H9 (cell line): ENCODE measurements at regions not wholly inside any gene's neighbourhood (a gene's known extent, or its start where the extent isn't known, plus 50 kb on each side); places are given as distances from the start of the nearest gene placed in this dataset.

ENCODE experiments used
- DNase-seq: peaks from one replicate; pipeline ENCODE4 v3.0.0-alpha.2; 2017
- H2AFZ ChIP-seq: one replicate; pipeline ENCODE4 v1.6.1; 2013; ENCODE audit warnings: mild to moderate bottlenecking, low read length, control low read depth, moderate library complexity
- H2AK5ac ChIP-seq: 2 replicates; pipeline ENCODE4 v1.6.1; 2013; ENCODE audit warnings: low read length, control low read depth, mixed read lengths; ENCODE audit not compliant: insufficient read length
- H2BK120ac ChIP-seq: one replicate; pipeline ENCODE4 v1.6.1; 2013; ENCODE audit warnings: low read depth, mild to moderate bottlenecking, low read length, control low read depth, inconsistent platforms; ENCODE audit not compliant: poor library complexity, severe bottlenecking
- H2BK12ac ChIP-seq: 2 replicates; pipeline ENCODE4 v1.6.1; 2013; ENCODE audit warnings: low read length, control low read depth, mixed read lengths, low read depth; ENCODE audit not compliant: insufficient read length
- H2BK15ac ChIP-seq: 2 replicates; pipeline ENCODE4 v1.6.1; 2013; ENCODE audit warnings: low read depth, low read length, control low read depth
- H2BK20ac ChIP-seq: one replicate; pipeline ENCODE4 v1.6.1; 2013; ENCODE audit warnings: low read depth, mild to moderate bottlenecking, low read length, control low read depth, inconsistent platforms; ENCODE audit not compliant: poor library complexity, severe bottlenecking
- H2BK5ac ChIP-seq: 2 replicates; pipeline ENCODE4 v1.6.1; 2013; ENCODE audit warnings: low read length, control low read depth, mixed read lengths; ENCODE audit not compliant: insufficient read length
- H3K14ac ChIP-seq: 2 replicates; pipeline ENCODE4 v1.6.1; 2013; ENCODE audit warnings: low read length, control low read depth; ENCODE audit not compliant: insufficient read depth
- H3K18ac ChIP-seq: 2 replicates; pipeline ENCODE4 v1.6.1; 2013; ENCODE audit warnings: low read depth, mild to moderate bottlenecking, mixed read lengths, low read length, control low read depth; ENCODE audit not compliant: insufficient read length
- H3K23ac ChIP-seq: 2 replicates; pipeline ENCODE4 v1.6.1; 2013; ENCODE audit warnings: low read length, control low read depth, mixed read lengths, low read depth; ENCODE audit not compliant: insufficient read length
- H3K23me2 ChIP-seq: 2 replicates; pipeline ENCODE4 v1.6.1; 2013; ENCODE audit warnings: low read depth, mild to moderate bottlenecking, mixed read lengths, low read length, control low read depth; ENCODE audit not compliant: insufficient read length, poor library complexity, severe bottlenecking
- H3K27ac ChIP-seq: 2 replicates; pipeline ENCODE4 v1.5.1; 2013; ENCODE audit warnings: low read length, control low read depth, mixed read lengths, low read depth; ENCODE audit not compliant: insufficient read length
- H3K27me3 ChIP-seq: 2 replicates; pipeline ENCODE4 v1.6.1; 2013; ENCODE audit warnings: low read length, control low read depth, inconsistent platforms; ENCODE audit not compliant: insufficient read depth
- H3K4ac ChIP-seq: 2 replicates; pipeline ENCODE4 v1.6.1; 2013; ENCODE audit warnings: low read depth, mild to moderate bottlenecking, control low read depth, inconsistent platforms, low read length, moderate library complexity
- H3K4me1 ChIP-seq: 2 replicates; pipeline ENCODE4 v1.6.1; 2013; ENCODE audit warnings: low read length, control low read depth, inconsistent platforms; ENCODE audit not compliant: insufficient read depth
- H3K4me2 ChIP-seq: 2 replicates; pipeline ENCODE4 v1.6.1; 2013; ENCODE audit warnings: low read length, control low read depth, mixed read lengths; ENCODE audit not compliant: insufficient read length, insufficient read depth
- H3K56ac ChIP-seq: 2 replicates; pipeline ENCODE4 v1.6.1; 2013; ENCODE audit warnings: low read depth, mild to moderate bottlenecking, mixed read lengths, low read length, control low read depth; ENCODE audit not compliant: insufficient read length
- H3K79me1 ChIP-seq: 2 replicates; pipeline ENCODE4 v1.6.1; 2013; ENCODE audit warnings: low read depth, mild to moderate bottlenecking, moderate library complexity, low read length, control low read depth, inconsistent platforms; ENCODE audit not compliant: insufficient read depth, poor library complexity, severe bottlenecking
- H3K79me2 ChIP-seq: 2 replicates; pipeline ENCODE4 v1.6.1; 2013; ENCODE audit warnings: low read length, control low read depth, inconsistent platforms; ENCODE audit not compliant: insufficient read depth
- H3K9ac ChIP-seq: 2 replicates; pipeline ENCODE4 v1.6.1; 2013; ENCODE audit warnings: low read length, control low read depth, mixed read lengths; ENCODE audit not compliant: insufficient read length; ENCODE audit errors: extremely low read depth
- H3K9me3 ChIP-seq: one replicate; pipeline ENCODE4 v1.6.1; 2013; ENCODE audit warnings: low read depth, low read length, inconsistent platforms; ENCODE audit not compliant: control insufficient read depth
- H3T11ph ChIP-seq: one replicate; pipeline ENCODE4 v1.6.1; 2013; ENCODE audit warnings: mild to moderate bottlenecking, low read length, control low read depth, inconsistent platforms
- H4K20me1 ChIP-seq: one replicate; pipeline ENCODE4 v1.6.1; 2013; ENCODE audit not compliant: control insufficient read depth, insufficient read length, insufficient read depth
- H4K5ac ChIP-seq: 2 replicates; pipeline ENCODE4 v1.6.1; 2013; ENCODE audit warnings: low read depth, mild to moderate bottlenecking, mixed read lengths, low read length, control low read depth; ENCODE audit not compliant: insufficient read length
- H4K8ac ChIP-seq: replicated peaks from 2 replicates; pipeline ENCODE4 v1.6.1; 2013; ENCODE audit warnings: low read length, control low read depth, mixed read lengths, low read depth; ENCODE audit not compliant: insufficient read length
- H4K91ac ChIP-seq: 2 replicates; pipeline ENCODE4 v1.6.1; 2013; ENCODE audit warnings: low read depth, mild to moderate bottlenecking, moderate library complexity, mixed read lengths, low read length, control low read depth; ENCODE audit not compliant: insufficient read length
- H3K27ac Mint-ChIP-seq, 3 experiments: 2 replicates in 2 of 3; 3 replicates in 1 of 3; pipeline ENCODE4 v1.8.0; 2020 to 2021; ENCODE audit warnings: mixed read lengths in 3 of 3, mild to moderate bottlenecking in 1 of 3, moderate library complexity in 1 of 3
- H3K27me3 Mint-ChIP-seq: 2 replicates; pipeline ENCODE4 v1.8.0; 2021; ENCODE audit warnings: low read depth, mild to moderate bottlenecking, moderate library complexity, mixed read lengths
- H3K36me3 Mint-ChIP-seq, 3 experiments: 2 replicates in 2 of 3; 3 replicates in 1 of 3; pipeline ENCODE4 v1.8.0; 2020 to 2021; ENCODE audit warnings: low read depth in 3 of 3, mixed read lengths in 3 of 3; ENCODE audit not compliant: insufficient read depth in 1 of 3
- H3K4me1 Mint-ChIP-seq, 2 experiments: 2 replicates each; pipeline ENCODE4 v1.8.0; 2020; ENCODE audit warnings: mixed read lengths in 2 of 2
- H3K4me3 Mint-ChIP-seq, 2 experiments: 2 replicates in 1 of 2; 3 replicates in 1 of 2; pipeline ENCODE4 v1.8.0; 2020 to 2021; ENCODE audit warnings: mild to moderate bottlenecking in 2 of 2, mixed read lengths in 2 of 2, moderate library complexity in 1 of 2
- H3K9me3 Mint-ChIP-seq, 2 experiments: 2 replicates in 1 of 2; 3 replicates in 1 of 2; pipeline ENCODE4 v1.8.0; 2020; ENCODE audit warnings: mild to moderate bottlenecking in 2 of 2, mixed read lengths in 2 of 2, moderate library complexity in 1 of 2
- CTCF ChIP-seq: fragments of 200-600 bp; sonication (generic); conservative IDR thresholded peaks from 3 replicates; pipeline ENCODE4 v1.8.0; 2021; ENCODE audit warnings: antibody characterized with exemption, mild to moderate bottlenecking
- WGBS: extraction: QIAGEN DNeasy Blood & Tissue Kit; methylation state at CpG from one replicate; pipeline ENCODE4 v1.1.7; 2013; ENCODE audit warnings: missing lambda C conversion rate, low lambda C conversion rate, mixed read lengths; ENCODE audit not compliant: insufficient read length; ENCODE audit errors: extremely low coverage; 5-methylcytosine and 5-hydroxymethylcytosine counted together

- Histone ChIP-seq H2AK5ac (no peak overlapping the region), H3K23ac (no peak overlapping the region), H3K9me3 (no peaks in the 10 kb centered on the region), H3K9ac (no peak overlapping the region), H3K4me1 (no peaks in the 10 kb centered on the region; the same call in 1 of the 2 replicates), H2BK12ac (no peak overlapping the region), H2AFZ (no peak overlapping the region), H4K20me1 (no peaks in the 10 kb centered on the region), H3K79me1 (no peaks in the 10 kb centered on the region), H2BK5ac (no peak overlapping the region), H2BK20ac (no peak overlapping the region), H3K18ac (no peak overlapping the region), H3K79me2 (no peaks in the 10 kb centered on the region), H4K8ac (no peak overlapping the region), H2BK120ac (no peak overlapping the region), H4K91ac (no peak overlapping the region), H3K4me2 (no peak overlapping the region), H3K14ac (no peak overlapping the region), H2BK15ac (no peak overlapping the region), H3K27ac (no peak overlapping the region), H4K5ac (no peak overlapping the region), H3T11ph (no peak overlapping the region), H3K4ac (no peak overlapping the region), H3K27me3 (no peaks in the 10 kb centered on the region), H3K23me2 (no peaks in the 10 kb centered on the region), H3K56ac (no peak overlapping the region)
- WGBS: no CpG with 5 or more reads among the region's 1 CpG
- DNase-seq: no peak
- no peak for TF ChIP-seq CTCF
- Mint-ChIP-seq H3K4me1 (peaks cover 14 to 18% of the 10 kb centered on the region in 2 experiments), H3K27me3 (no peaks in the 10 kb centered on the region), H3K9me3 (peaks cover 0 to 3% of the 10 kb centered on the region in 2 experiments; a peak in 1 of 5 replicates), H3K27ac (no peak overlapping the region), H3K4me3 (no peak overlapping the region), H3K36me3 (peaks cover 0 to 5% (median 0%) of the 10 kb centered on the region in 3 experiments; a peak in 1 of 7 replicates)
Observed at GRCh38 chr1:192927496-192927895, 118.7 kb downstream of the RGS2 start.
